ENCODE measurements at regions not wholly inside any gene's neighbourhood (a gene's known extent, or its start where the extent isn't known, plus 50 kb on each side); places are given as distances from the start of the nearest gene placed in this dataset.

DNA sequence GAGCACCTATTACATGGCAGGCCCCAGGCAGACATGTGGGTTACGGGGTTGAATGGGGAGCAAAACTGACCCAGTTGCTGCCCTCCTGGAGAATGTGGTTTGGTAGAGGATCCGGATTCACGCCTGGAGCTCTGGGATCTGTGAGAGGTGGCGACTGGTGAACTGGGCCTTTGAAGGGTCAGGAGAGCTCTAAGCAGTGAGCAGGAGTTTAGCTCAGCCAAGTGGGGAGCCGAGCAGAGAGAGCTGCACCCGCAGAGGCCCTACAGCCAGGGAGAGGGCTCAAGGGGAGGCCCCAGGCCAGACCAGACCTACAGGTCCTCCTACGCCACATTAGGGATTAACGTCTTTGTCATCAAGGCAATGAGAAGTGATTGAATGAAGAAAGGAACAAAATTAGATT is 179.8 kb upstream of the TLE3 start:
- DNase-seq (ENCODE audit: low read depth, low spot score), result no peak
- no peaks in the 10 kb centered on the region for H4K20me1 ChIP-seq (ENCODE audit: insufficient read depth)
- ChIA-PET POLR2A (no interaction called here), CTCF (no interaction called here), RAD21 (ENCODE audit: low non-redundant PET in 1 of 2, low total read pairs in 2 of 2, uncharacterized antibody in 2 of 2, unreplicated experiment in 2 of 2) (no interaction called here)
- no peaks in the 10 kb centered on the region for H3K9me3 ChIP-seq (ENCODE audit: control insufficient read depth in 1 of 2, insufficient read depth in 1 of 2, low read depth in 1 of 2, low read length in 2 of 2)
- H3K27me3 ChIP-seq (ENCODE audit: insufficient read depth, low read length), result peaks cover 14% of the 10 kb centered on the region; the same call in 1 of the 2 replicates
- H2AFZ ChIP-seq (ENCODE audit: low read depth, low read length, poor library complexity, severe bottlenecking), result no peak overlapping the region
- H3K79me2 ChIP-seq (ENCODE audit: insufficient read depth, low read length), result no peaks in the 10 kb centered on the region
- no TSS peak for BruUV-seq (replicated peaks)
- no peak overlapping the region for H3K27ac ChIP-seq (ENCODE audit: low read depth, low read length)
- H3K4me2 ChIP-seq (ENCODE audit: low read length), result no peak overlapping the region
- TF ChIP-seq YY1 (IDR thresholded peaks at IDR 0.05; ENCODE audit: extremely low read depth, insufficient replicate concordance, low read depth, low read length) (no peak), JUND (IDR thresholded peaks at IDR 0.05) (no peak)
- intact Hi-C loops (cut with micrococcal nuclease), result no loop called here
- peaks cover 0 to 11% of the 10 kb centered on the region in 2 experiments; a peak in 2 of 4 replicates for H3K4me1 ChIP-seq (ENCODE audit: control insufficient read depth in 1 of 2, insufficient read depth in 2 of 2, low read length in 2 of 2)
- no peaks in the 10 kb centered on the region for H3K9me2 ChIP-seq (ENCODE audit: insufficient read depth)
- ATAC-seq, result no peak
- H3K9ac ChIP-seq (ENCODE audit: low read length), result no peak overlapping the region
- no peaks in the 10 kb centered on the region for H3K36me3 ChIP-seq (ENCODE audit: control insufficient read depth in 1 of 2, insufficient read depth in 2 of 2, low read length in 2 of 2)
- no peak overlapping the region for H3K4me3 ChIP-seq (replicated peaks in 1 of 2; ENCODE audit: low read depth in 1 of 2, low read length in 2 of 2)

DNA sequence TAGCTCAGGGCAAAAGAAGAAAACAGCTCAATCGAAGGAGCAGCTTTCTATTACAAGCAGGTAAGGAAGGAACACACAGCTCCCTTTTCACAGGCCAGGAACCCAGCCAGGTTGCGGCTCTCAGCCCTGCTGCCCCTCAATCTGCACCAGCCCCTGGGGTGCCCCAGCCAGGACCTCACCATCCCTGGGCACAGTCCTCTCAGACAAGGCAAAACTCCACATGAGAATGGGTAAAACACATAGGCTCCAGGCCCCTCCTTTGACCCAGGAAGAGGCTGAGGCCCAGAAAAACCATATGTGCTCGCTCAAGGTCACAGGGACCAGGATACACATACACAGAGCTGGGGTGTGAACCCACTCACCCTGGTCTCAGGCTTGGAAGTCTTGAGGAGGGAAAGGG is 178.7 kb upstream of the TLE3 start:
- ChIA-PET RAD21 (ENCODE audit: low non-redundant PET in 1 of 2, low total read pairs in 2 of 2, uncharacterized antibody in 2 of 2, unreplicated experiment in 2 of 2) (no interaction called here), CTCF (no interaction called here), POLR2A (no interaction called here)
- no peak for DNase-seq (ENCODE audit: low read depth, low spot score)
- Histone ChIP-seq H3K9me3 (ENCODE audit: control insufficient read depth in 1 of 2, insufficient read depth in 1 of 2, low read depth in 1 of 2, low read length in 2 of 2) (no peaks in the 10 kb centered on the region), H2AFZ (ENCODE audit: low read depth, low read length, poor library complexity, severe bottlenecking) (no peak overlapping the region), H3K79me2 (ENCODE audit: insufficient read depth, low read length) (no peaks in the 10 kb centered on the region), H3K4me3 (replicated peaks in 1 of 2; ENCODE audit: low read depth in 1 of 2, low read length in 2 of 2) (no peak overlapping the region), H3K9me2 (ENCODE audit: insufficient read depth) (no peaks in the 10 kb centered on the region), H3K9ac (ENCODE audit: low read length) (no peak overlapping the region), H3K27ac (ENCODE audit: low read depth, low read length) (no peak overlapping the region), H3K27me3 (ENCODE audit: insufficient read depth, low read length) (peaks cover 14% of the 10 kb centered on the region; the same call in 1 of the 2 replicates), H4K20me1 (ENCODE audit: insufficient read depth) (no peaks in the 10 kb centered on the region), H3K4me2 (ENCODE audit: low read length) (no peak overlapping the region), H3K36me3 (ENCODE audit: control insufficient read depth in 1 of 2, insufficient read depth in 2 of 2, low read length in 2 of 2) (no peaks in the 10 kb centered on the region), H3K4me1 (ENCODE audit: control insufficient read depth in 1 of 2, insufficient read depth in 2 of 2, low read length in 2 of 2) (peaks cover 8 to 10% of the 10 kb centered on the region in 2 experiments)
- TF ChIP-seq RAD21 (IDR thresholded peaks at IDR 0.05; ENCODE audit: low read depth) (no peak), EGR1 (IDR thresholded peaks at IDR 0.05; ENCODE audit: low read depth) (no peak)
- no TSS peak for BruUV-seq (replicated peaks)
- intact Hi-C loops (cut with micrococcal nuclease), result no loop called here
- ATAC-seq, result no peak
